ENCODE measurements at regions not wholly inside any gene's neighbourhood (a gene's known extent, or its start where the extent isn't known, plus 50 kb on each side); places are given as distances from the start of the nearest gene placed in this dataset.

DNA sequence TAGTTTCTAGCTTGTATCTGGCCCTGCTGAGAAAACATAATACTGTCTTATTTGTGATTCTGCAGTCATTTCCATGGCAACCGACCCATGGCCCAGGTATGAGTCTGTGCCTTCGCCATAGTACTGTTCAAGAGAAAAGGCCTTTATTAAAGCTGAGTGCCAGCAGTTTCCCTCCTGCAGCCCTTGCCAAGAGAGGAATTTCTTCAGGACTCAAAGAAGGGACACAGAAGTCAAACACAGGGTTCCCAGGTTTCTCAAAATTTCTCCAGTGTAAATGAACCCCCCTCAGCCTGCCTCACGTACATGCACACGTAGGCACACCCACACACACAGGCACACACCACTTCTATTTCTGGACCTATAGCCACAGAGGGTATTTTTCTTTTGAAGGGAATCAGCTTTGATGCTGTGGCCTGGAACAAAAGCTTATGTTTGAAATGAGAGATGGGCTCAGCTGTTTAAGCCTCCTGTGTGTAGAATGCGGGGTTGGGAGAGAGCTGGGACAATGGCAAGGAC is 269.2 kb downstream of the PDCD6IP start:
- Histone ChIP-seq H3K27ac (no peak overlapping the region), H3K36me3 (no peaks in the 10 kb centered on the region), H3K4me1 (no peaks in the 10 kb centered on the region), H3K9me3 (no peaks in the 10 kb centered on the region), H3K27me3 (no peaks in the 10 kb centered on the region), H3K4me3 (no peak overlapping the region)
- TF ChIP-seq, protein P1, sequence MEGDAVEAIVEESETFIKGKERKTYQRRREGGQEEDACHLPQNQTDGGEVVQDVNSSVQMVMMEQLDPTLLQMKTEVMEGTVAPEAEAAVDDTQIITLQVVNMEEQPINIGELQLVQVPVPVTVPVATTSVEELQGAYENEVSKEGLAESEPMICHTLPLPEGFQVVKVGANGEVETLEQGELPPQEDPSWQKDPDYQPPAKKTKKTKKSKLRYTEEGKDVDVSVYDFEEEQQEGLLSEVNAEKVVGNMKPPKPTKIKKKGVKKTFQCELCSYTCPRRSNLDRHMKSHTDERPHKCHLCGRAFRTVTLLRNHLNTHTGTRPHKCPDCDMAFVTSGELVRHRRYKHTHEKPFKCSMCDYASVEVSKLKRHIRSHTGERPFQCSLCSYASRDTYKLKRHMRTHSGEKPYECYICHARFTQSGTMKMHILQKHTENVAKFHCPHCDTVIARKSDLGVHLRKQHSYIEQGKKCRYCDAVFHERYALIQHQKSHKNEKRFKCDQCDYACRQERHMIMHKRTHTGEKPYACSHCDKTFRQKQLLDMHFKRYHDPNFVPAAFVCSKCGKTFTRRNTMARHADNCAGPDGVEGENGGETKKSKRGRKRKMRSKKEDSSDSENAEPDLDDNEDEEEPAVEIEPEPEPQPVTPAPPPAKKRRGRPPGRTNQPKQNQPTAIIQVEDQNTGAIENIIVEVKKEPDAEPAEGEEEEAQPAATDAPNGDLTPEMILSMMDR (IDR thresholded peaks at IDR 0.05), result no peak
- TF ChIP-seq POLR2A (IDR thresholded peaks at IDR 0.05), result no peak
- no peak for DNase-seq

DNA sequence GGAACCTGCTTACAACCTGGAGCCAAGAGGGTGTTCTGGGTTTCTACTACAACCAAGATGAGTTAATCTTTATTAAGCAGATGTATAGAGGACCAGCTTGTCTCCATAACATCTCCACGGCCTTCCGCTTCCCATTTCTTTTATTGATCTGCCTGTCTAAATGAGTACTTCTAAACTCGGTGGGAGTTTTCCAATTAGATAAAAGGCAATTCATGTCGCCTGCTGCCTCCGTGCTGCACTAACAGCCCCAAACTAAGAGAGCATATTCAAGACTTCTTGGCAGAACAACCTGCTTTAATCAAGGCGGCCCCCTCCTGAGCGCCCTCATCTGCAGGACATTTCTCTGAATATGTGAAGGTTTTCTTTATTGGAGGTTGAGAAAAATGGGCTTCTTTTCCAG is 270.1 kb downstream of the PDCD6IP start:
- TF ChIP-seq, protein P1 (IDR thresholded peaks at IDR 0.05), result no peak
- no peak for TF ChIP-seq POLR2A (IDR thresholded peaks at IDR 0.05)

DNA sequence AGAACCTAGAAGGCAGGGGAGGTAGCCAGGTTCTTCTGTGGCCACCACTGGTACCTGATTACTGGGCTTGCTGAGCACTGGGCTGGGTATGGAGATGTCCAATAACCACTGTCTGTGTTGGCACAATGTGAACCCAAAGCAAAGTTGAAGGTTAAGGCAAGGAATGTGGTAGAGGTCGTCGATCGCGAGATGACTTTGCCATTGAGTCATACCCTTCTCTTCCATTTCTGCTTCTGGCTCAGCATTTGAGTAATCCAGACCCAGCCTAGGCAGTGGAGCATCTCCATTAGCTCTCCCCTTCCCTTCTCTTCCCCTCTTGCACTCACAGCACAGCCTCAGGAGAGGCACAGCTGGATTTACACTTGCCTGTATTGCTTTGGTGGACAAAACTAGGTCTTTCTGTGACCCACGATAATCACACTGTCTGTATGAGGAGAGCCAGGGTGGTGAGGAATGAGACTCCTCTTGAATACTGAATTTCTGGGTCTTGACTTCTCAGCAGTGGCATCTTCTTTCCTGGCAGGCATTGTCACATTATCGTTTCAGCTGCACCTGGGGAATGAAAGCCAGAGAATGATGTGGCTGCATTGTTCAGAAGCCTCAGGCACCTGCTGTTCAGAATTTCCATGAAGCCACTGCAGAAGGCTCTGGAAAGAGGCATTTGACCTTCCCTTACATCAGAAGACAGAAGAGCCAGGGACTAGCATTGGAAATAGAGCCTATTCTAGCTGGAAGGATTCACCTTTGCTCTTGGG is 272.6 kb downstream of the PDCD6IP start:
- H3K27ac ChIP-seq, result no peak overlapping the region
- H3K9me3 ChIP-seq, result no peaks in the 10 kb centered on the region
- H3K36me3 ChIP-seq, result no peaks in the 10 kb centered on the region
- H3K4me3 ChIP-seq, result no peak overlapping the region
- no peak for DNase-seq
- H3K4me1 ChIP-seq, result no peaks in the 10 kb centered on the region
- TF ChIP-seq, protein P1 (IDR thresholded peaks at IDR 0.05), result no peak
- no peak for TF ChIP-seq POLR2A (IDR thresholded peaks at IDR 0.05)
- H3K27me3 ChIP-seq, result no peaks in the 10 kb centered on the region

More for the DNA sequence above, 270.1 kb downstream of the PDCD6IP start:
- H3K27me3 ChIP-seq, result no peaks in the 10 kb centered on the region
- H3K36me3 ChIP-seq, result no peaks in the 10 kb centered on the region
- H3K4me3 ChIP-seq, result no peak overlapping the region
- no peaks in the 10 kb centered on the region for H3K9me3 ChIP-seq
- no peaks in the 10 kb centered on the region for H3K4me1 ChIP-seq
- no peak for DNase-seq
- no peak overlapping the region for H3K27ac ChIP-seq

GRCh38 chr3:34072297-34072696 is 273.9 kb downstream of the PDCD6IP start:
- H3K27me3 ChIP-seq, result no peaks in the 10 kb centered on the region
- no peaks in the 10 kb centered on the region for H3K9me3 ChIP-seq
- no peak overlapping the region for H3K4me3 ChIP-seq
- TF ChIP-seq POLR2A (IDR thresholded peaks at IDR 0.05), result no peak
- TF ChIP-seq, protein P1 (IDR thresholded peaks at IDR 0.05), result no peak
- H3K4me1 ChIP-seq, result no peaks in the 10 kb centered on the region
- no peak overlapping the region for H3K27ac ChIP-seq
- H3K36me3 ChIP-seq, result no peaks in the 10 kb centered on the region
- DNase-seq, result no peak

- DNase-seq, result no peak
- no peaks in the 10 kb centered on the region for H3K4me1 ChIP-seq
- no peaks in the 10 kb centered on the region for H3K36me3 ChIP-seq
- H3K27ac ChIP-seq, result no peak overlapping the region
- H3K9me3 ChIP-seq, result no peaks in the 10 kb centered on the region
- H3K4me3 ChIP-seq, result no peak overlapping the region
- no peaks in the 10 kb centered on the region for H3K27me3 ChIP-seq
- TF ChIP-seq, protein P1 (IDR thresholded peaks at IDR 0.05), result no peak
- TF ChIP-seq POLR2A (IDR thresholded peaks at IDR 0.05), result no peak
Measured at GRCh38 chr3:34073111-34073510, 274.7 kb downstream of the PDCD6IP start.

Measured in Peyer's patch (tissue), 4 donors.